Activated CD4-positive, alpha-beta memory T cell treated with anti-CD3 and anti-CD28 coated beads, Interleukin-2, amount 10 ng/mL, durations not matched to agents 7 days and 5 days (primary cell): ENCODE measurements at regions not wholly inside any gene's neighbourhood (a gene's known extent, or its start where the extent isn't known, plus 50 kb on each side); places are given as distances from the start of the nearest gene placed in this dataset.
"Not testable (repeated sequence)": the region's sequence is repeated elsewhere in the genome, so short reads cannot be mapped to it uniquely, and the experiment has no call there.

ENCODE experiments used
- CTCF ChIA-PET: fragments of 350-600 bp; sonication (Branson Sonifier 250); formaldehyde crosslinking; loops from one replicate; lab custom pipeline; 2021; ENCODE audit warnings: antibody characterized with exemption, inconsistent platforms; lab: Charles Lee
- POLR2A ChIA-PET: fragments of 350-600 bp; sonication (Branson Sonifier 250); formaldehyde crosslinking; loops from one replicate; lab custom pipeline; 2021; ENCODE audit warnings: antibody characterized with exemption; lab: Charles Lee
- DNase-seq: peaks from one replicate; pipeline ENCODE4 v3.0.0-alpha.2; 2020
- H3K27ac Mint-ChIP-seq: one replicate; pipeline ENCODE4 v1.8.0; 2021; ENCODE audit warnings: mild to moderate bottlenecking, mixed read lengths
- H3K27me3 Mint-ChIP-seq: one replicate; pipeline ENCODE4 v1.8.0; 2021; ENCODE audit warnings: mixed read lengths
- H3K36me3 Mint-ChIP-seq: one replicate; pipeline ENCODE4 v1.8.0; 2021; ENCODE audit warnings: low read depth, mixed read lengths
- H3K4me1 Mint-ChIP-seq: one replicate; pipeline ENCODE4 v1.8.0; 2021; ENCODE audit warnings: mixed read lengths
- H3K4me3 Mint-ChIP-seq: one replicate; pipeline ENCODE4 v1.8.0; 2021; ENCODE audit warnings: mild to moderate bottlenecking, mixed read lengths
- H3K9me3 Mint-ChIP-seq: one replicate; pipeline ENCODE4 v1.8.0; 2021; ENCODE audit warnings: mixed read lengths

DNA sequence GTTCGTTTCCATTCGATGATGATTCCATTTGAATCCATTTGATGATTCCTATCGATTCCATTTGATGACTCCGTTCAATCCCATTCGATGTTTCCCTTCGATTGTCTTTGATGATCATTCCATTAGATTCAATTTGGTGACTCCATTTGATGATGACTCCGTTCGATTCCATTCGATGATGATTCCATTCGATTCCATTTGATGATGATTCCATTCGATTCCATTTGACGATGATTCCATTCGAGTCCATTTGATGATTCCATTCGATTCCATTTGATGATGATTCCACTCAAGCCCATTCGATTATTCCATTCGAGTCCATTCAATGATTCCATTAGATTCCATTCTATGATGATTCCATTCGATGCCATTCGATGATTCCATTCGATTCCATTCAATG lies 2730.6 kb downstream of the RPIA start:
- Mint-ChIP-seq H3K9me3 (peaks cover 23% of the 10 kb centered on the region), H3K36me3 (peaks cover 15% of the 10 kb centered on the region)
- CTCF ChIA-PET, POLR2A ChIA-PET, H3K4me3 Mint-ChIP-seq, H3K27me3 Mint-ChIP-seq, DNase-seq, H3K4me1 Mint-ChIP-seq, H3K27ac Mint-ChIP-seq: not testable (repeated sequence)

DNA sequence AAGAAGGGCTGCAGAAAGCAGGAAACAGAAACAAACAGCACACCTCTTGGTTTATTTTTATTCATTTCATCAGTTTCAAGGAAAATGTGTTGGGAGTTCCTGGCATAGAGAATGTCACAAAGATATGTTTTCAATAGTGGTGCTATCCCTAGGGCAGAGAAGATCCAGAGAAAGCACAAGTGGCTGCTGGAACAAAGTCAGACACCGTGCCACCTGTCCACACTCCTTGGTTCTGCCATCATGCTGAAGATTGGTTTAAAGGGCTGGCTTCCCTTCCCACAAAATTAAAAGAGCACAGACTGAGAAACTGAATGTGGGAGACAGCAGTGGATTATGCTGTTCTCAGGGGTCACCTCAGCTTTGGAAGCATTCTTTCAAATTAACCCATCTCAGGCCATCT lies 2735.7 kb downstream of the RPIA start:
- H3K4me3 Mint-ChIP-seq = not testable (repeated sequence)

DNA sequence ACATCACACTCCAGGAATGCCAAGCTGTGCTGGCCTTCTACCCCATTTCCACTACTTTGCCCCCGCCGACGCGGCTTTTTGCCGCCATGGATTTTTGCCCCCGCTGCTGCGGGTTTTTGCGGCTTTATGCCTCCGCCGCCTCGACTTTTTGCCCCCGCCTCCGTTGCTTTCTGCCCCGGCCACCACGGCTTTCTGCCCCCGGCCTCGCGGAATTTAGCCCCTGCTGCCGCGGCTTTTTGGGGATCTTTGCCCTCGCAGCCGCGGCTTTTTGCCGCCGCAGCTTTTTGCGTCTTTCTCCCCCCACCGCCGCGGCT lies 2750.4 kb downstream of the RPIA start:
- not testable (repeated sequence) for H3K27me3 Mint-ChIP-seq

More for the DNA sequence above, 2735.7 kb downstream of the RPIA start:
- DNase-seq, H3K9me3 Mint-ChIP-seq, CTCF ChIA-PET, H3K36me3 Mint-ChIP-seq, POLR2A ChIA-PET, H3K27me3 Mint-ChIP-seq, H3K27ac Mint-ChIP-seq, H3K4me1 Mint-ChIP-seq: not testable (repeated sequence)

DNA sequence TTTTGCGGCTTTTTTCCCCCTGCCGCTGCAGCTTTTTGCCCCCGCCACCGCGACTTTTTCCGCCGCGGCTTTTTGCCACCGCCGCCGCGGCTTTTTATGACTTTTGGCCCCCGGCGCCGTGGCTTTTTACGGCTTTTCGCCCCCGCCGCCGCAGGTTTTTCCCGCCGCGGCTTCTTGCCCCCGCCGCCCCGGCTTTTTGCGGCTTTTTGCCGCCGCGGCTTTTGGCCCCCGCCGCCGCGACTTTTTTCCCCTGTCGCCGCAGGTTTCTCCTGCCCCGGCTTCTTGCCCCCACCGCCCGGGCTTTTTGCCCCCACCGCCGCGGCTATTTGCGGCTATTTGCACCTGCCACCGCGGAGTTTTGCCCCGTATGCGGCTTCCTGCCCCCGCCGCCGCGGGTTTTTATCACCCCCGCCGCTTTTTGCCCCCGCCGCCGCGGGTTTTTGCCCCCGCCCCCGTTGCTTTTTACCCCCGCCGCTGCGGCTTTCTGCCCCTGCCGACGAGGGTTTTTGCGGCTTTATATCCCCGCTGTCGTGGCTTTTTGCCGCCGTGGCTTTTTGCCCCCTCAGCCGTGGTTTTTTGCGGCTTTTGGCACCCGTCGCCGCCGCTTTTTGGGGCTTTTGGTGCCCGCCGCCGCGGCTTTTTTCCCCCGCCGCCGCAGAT lies 2750.9 kb downstream of the RPIA start:
- H3K4me3 Mint-ChIP-seq = no peak overlapping the region
- POLR2A ChIA-PET = no interaction called here

More for the DNA sequence above, 2750.4 kb downstream of the RPIA start:
- H3K4me3 Mint-ChIP-seq, POLR2A ChIA-PET, DNase-seq, H3K27ac Mint-ChIP-seq, H3K4me1 Mint-ChIP-seq, CTCF ChIA-PET, H3K36me3 Mint-ChIP-seq, H3K9me3 Mint-ChIP-seq: not testable (repeated sequence)

DNA sequence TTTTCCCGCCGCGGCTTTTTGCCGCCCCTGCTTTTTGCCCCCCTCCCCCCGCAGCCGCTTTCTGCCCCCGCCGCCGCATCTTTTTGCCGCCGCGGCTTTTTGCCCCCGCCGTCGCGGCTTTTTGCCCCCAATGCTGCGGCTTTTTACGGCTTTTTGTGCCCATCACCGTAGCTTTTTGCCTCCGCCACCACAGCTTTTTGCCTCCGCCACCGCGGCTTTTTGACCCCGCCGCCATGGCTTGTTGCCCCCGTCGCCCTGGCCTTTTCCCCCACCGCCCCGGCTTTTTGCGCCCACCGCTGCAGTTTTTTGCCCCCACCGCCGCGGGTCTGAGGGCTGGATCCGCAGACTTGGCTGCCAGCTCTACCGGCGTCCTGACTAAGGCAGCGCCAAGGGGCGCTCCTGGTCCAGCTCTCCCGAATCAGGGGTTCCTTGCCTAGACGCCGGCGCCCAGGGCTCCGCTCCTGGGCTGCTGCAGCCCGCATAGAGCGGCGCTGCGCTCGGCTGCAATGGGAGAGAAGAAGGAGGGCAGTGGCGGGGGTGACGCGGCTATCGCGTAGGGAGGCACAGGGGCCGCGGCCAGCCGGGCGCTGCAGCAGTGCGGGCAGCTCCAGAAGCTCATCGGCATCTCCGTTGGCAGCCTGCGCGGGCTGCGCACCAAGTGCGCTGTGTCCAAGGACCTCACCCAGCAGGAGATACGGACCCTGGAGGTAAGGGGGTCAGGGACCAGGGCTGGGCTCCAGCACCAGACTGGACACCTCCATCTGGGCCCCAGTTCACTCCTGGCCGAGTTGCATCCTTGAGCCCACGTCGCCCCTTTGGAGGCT lies 2751.6 kb downstream of the RPIA start:
- CTCF ChIA-PET, H3K4me3 Mint-ChIP-seq, H3K27me3 Mint-ChIP-seq, H3K4me1 Mint-ChIP-seq, POLR2A ChIA-PET, H3K27ac Mint-ChIP-seq, H3K9me3 Mint-ChIP-seq, DNase-seq, H3K36me3 Mint-ChIP-seq: not testable (repeated sequence)

More for the DNA sequence above, 2750.9 kb downstream of the RPIA start:
- peaks cover 10% of the 10 kb centered on the region for H3K27me3 Mint-ChIP-seq
- CTCF ChIA-PET = no interaction called here
- H3K27ac Mint-ChIP-seq = no peak overlapping the region
- no peak for DNase-seq
- peaks cover 6% of the 10 kb centered on the region for H3K9me3 Mint-ChIP-seq
- no peaks in the 10 kb centered on the region for H3K36me3 Mint-ChIP-seq
- H3K4me1 Mint-ChIP-seq = no peaks in the 10 kb centered on the region

DNA sequence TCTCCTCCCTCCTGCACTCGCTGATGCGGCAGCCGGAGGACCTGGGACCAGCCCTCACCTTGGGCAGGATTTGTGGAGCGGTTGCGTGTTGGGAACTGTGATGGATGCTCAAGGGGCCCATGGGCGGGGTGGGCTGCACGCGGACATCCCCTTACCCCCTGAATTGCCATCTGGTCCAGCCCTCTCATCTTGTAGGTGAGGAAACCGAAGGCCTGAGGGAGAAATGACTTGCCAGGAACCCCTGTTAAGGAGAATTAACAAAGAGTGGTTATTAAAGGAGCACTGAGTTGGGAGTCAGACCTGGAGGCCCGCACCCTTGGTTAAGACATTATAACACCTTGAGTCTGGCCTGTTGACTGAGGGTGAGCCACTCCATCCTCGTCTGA lies 2752.2 kb downstream of the RPIA start:
- DNase-seq, CTCF ChIA-PET, H3K4me3 Mint-ChIP-seq, H3K4me1 Mint-ChIP-seq, POLR2A ChIA-PET, H3K36me3 Mint-ChIP-seq, H3K27me3 Mint-ChIP-seq, H3K9me3 Mint-ChIP-seq: not testable (repeated sequence)
- H3K27ac Mint-ChIP-seq = peak overlapping the region; percentile 49

DNA sequence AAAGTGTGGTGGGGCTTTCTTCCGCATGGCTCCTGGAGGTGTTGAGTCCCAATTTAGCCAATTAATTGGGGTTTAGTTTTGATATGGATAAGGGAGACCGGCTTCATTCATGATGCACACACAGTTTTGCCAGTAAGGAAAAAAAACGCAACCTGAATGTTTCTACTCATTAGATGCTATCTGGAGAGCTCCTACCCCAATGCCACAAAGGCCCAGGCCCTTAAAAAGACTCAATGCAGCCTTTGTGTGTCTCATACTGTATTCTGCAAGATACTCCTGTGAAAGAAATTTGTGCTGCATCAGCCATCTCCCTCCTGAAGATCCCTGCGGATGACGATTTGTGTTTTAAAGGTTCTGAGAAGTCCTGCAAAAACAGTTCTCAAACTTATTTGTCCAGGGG lies 2754.2 kb downstream of the RPIA start:
- H3K9me3 Mint-ChIP-seq, CTCF ChIA-PET, H3K27ac Mint-ChIP-seq, H3K36me3 Mint-ChIP-seq, DNase-seq, H3K27me3 Mint-ChIP-seq, POLR2A ChIA-PET, H3K4me3 Mint-ChIP-seq, H3K4me1 Mint-ChIP-seq: not testable (repeated sequence)

DNA sequence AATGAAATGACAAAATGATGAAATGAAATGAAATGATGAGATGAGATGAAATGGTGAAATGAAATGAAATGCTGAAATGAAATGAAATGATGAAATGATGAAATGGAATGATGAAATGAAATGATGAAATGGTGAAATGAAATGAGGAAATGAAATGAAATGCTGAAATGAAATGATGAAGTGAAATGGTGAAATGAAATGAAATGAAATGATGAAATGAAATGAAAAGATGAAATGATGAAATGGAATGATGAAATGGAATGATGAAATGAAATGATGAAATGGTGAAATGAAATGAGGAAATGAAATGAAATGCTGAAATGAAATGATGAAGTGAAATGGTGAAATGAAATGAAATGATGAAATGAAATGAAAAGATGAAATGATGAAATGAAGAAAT lies 2755.0 kb downstream of the RPIA start:
- CTCF ChIA-PET, H3K4me1 Mint-ChIP-seq, H3K27ac Mint-ChIP-seq, H3K9me3 Mint-ChIP-seq, H3K27me3 Mint-ChIP-seq, H3K36me3 Mint-ChIP-seq, POLR2A ChIA-PET, DNase-seq, H3K4me3 Mint-ChIP-seq: not testable (repeated sequence)

DNA sequence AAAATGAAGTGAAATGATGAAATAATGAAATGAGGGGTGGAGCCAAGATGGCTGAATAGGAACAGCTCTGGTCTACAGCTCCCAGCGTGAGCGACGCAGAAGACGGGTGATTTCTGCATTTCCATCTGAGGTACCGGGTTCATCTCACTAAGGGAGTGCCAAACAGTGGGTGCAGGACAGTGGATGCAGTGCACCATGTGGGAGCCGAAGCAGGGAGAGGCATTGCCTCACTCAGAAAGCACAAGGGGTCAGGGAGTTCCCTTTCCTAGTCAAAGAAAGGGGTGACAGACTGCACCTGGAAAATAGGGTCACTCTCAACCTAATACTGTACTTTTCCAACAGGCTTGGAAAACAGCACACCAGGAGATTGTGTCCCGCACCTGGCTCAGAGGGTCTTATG lies 2755.4 kb downstream of the RPIA start:
- CTCF ChIA-PET, H3K9me3 Mint-ChIP-seq, H3K4me1 Mint-ChIP-seq, H3K27ac Mint-ChIP-seq, H3K36me3 Mint-ChIP-seq, POLR2A ChIA-PET, H3K4me3 Mint-ChIP-seq, H3K27me3 Mint-ChIP-seq, DNase-seq: not testable (repeated sequence)

DNA sequence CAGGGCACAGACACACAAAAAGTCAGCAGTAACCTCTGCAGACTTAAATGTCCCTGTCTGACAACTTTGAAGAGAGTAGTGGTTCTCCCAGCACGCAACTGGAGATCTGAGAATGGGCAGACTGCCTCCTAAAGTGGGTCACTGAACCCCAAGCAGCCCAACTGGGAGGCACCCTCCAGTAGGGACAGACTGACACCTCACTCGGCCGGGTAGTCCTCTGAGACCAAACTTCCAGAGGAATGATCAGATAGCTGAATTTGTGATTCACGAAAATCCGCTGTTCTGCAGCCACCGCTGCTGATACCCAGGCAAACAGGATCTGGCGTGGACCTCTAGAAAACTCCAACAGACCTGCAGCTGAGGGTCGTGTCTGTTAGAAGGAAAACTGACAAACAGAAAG lies 2756.0 kb downstream of the RPIA start:
- H3K36me3 Mint-ChIP-seq, H3K27me3 Mint-ChIP-seq, CTCF ChIA-PET, POLR2A ChIA-PET, H3K4me1 Mint-ChIP-seq, DNase-seq, H3K4me3 Mint-ChIP-seq, H3K9me3 Mint-ChIP-seq, H3K27ac Mint-ChIP-seq: not testable (repeated sequence)

DNA sequence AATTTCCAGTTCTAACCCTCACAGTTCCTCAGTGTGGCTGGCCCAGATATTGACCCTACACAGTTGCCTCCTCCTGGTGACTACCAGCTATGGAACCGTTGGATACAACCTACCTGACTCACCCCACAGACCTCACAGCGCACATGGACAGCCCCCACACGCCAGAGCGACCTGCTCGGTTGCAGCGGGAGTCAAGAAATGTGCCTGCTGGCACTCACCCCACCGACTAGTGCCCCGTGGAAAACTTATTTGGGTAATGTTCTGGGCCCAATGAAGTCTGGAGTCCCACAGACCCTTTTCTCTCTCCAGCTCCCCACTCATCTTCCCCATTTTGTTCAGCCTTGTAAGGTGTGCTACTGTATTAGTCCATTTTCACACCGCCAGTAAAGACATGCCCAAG lies 2770.8 kb downstream of the RPIA start:
- H3K9me3 Mint-ChIP-seq, DNase-seq, H3K4me1 Mint-ChIP-seq, H3K36me3 Mint-ChIP-seq, POLR2A ChIA-PET, H3K27ac Mint-ChIP-seq, CTCF ChIA-PET, H3K4me3 Mint-ChIP-seq, H3K27me3 Mint-ChIP-seq: not testable (repeated sequence)

DNA sequence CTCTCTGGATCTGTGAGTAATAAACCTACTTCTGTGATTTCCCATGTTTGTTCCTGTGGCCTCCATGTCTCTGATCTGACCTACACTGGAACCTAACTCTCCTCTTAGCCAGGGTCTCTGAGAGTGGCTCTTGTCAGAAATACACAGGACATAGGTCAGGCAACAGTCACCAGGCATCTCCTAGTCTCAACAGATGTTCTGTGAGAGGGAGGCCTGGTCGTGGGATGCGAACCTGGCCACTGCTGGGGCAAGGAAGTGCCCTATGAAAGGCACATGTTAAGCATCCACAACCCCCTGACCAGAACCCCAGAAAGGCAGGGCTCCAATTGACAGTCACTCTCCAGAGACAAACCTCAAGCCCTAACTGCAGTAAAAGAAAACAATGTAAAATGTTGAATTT lies 2771.5 kb downstream of the RPIA start:
- CTCF ChIA-PET, H3K27me3 Mint-ChIP-seq, H3K36me3 Mint-ChIP-seq, POLR2A ChIA-PET, DNase-seq, H3K27ac Mint-ChIP-seq, H3K9me3 Mint-ChIP-seq, H3K4me1 Mint-ChIP-seq, H3K4me3 Mint-ChIP-seq: not testable (repeated sequence)

DNA sequence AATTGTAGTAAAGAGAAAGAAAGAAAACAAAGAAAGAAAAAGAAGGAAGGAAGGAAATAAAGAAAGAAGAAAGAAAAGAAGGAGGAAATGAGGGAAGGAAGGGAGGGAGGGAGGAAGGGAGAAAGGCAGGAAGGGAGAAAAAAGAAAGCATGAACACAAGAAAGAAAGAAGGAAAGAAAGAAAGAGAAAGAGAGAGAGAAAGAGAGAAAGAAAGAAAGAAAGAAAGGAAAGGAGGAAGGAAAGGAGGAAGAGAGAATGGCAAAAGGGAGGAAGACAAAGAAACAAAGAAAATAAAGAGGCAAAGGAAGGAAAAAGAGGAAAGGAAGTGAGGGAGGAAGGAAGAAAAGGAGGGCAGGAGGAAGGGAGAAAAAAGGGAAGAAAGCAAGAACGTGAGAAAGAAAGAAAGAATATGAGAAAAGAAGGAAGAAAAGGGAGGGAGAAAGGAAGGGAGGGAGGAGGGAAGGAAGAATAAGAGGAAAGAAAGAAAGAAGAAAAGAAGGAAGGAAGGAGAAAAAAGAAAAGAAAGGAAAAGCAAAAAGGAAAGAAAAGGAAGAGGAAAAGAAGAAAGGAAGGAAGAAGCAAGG lies 2775.4 kb downstream of the RPIA start:
- DNase-seq, CTCF ChIA-PET, H3K27me3 Mint-ChIP-seq, H3K27ac Mint-ChIP-seq, H3K36me3 Mint-ChIP-seq, H3K4me3 Mint-ChIP-seq, H3K9me3 Mint-ChIP-seq, POLR2A ChIA-PET, H3K4me1 Mint-ChIP-seq: not testable (repeated sequence)
